ENCODE measurements at regions not wholly inside any gene's neighbourhood (a gene's known extent, or its start where the extent isn't known, plus 50 kb on each side); places are given as distances from the start of the nearest gene placed in this dataset.

GRCh38 chr3:127495821-127496655, 94.5 kb downstream of the TPRA1 start:
- H3K4me3 ChIP-seq (ENCODE audit: low read length) = no peak overlapping the region
- Mint-ChIP-seq H3K36me3 (ENCODE audit: low read depth) (peaks cover 3% of the 10 kb centered on the region), H3K4me1 (no peaks in the 10 kb centered on the region), H3K9me3 (peaks cover 22% of the 10 kb centered on the region), H3K4me3 (no peak overlapping the region), H3K27me3 (ENCODE audit: insufficient read depth) (peaks cover 3% of the 10 kb centered on the region), H3K27ac (no peak overlapping the region)
- no peaks in the 10 kb centered on the region for H3K27me3 ChIP-seq (ENCODE audit: control insufficient read depth, insufficient read depth, low read length, poor library complexity, severe bottlenecking)
- peak; percentile 14 for DNase-seq
- no peaks in the 10 kb centered on the region for H3K4me1 ChIP-seq (ENCODE audit: control insufficient read depth, insufficient read depth, low read length)
- TF ChIP-seq CTCF (conservative IDR thresholded peaks at IDR 0.05) = no peak
- no peak overlapping the region for H3K27ac ChIP-seq (ENCODE audit: low read depth, low read length)
- peaks cover 14% of the 10 kb centered on the region for H3K9me3 ChIP-seq (ENCODE audit: control insufficient read depth, low read length)
- H3K36me3 ChIP-seq (ENCODE audit: control insufficient read depth, insufficient read depth, low read length) = no peaks in the 10 kb centered on the region
- H3K9ac ChIP-seq (ENCODE audit: extremely low read depth, low read length, poor library complexity, severe bottlenecking) = no peak overlapping the region
- 80 to 100% methylated on average over 2 of the region's 2 CpGs for WGBS, 2 experiments (ENCODE audit: insufficient coverage in 1 of 2, insufficient read length in 1 of 2)

- peaks cover 3% of the 10 kb centered on the region for H3K27me3 Mint-ChIP-seq (ENCODE audit: insufficient read depth)
- H3K9ac ChIP-seq (ENCODE audit: extremely low read depth, low read length, poor library complexity, severe bottlenecking) = no peak overlapping the region
- H3K4me1 ChIP-seq (ENCODE audit: control insufficient read depth, insufficient read depth, low read length) = no peaks in the 10 kb centered on the region
- no peak overlapping the region for H3K27ac ChIP-seq (ENCODE audit: low read depth, low read length)
- no peaks in the 10 kb centered on the region for H3K27me3 ChIP-seq (ENCODE audit: control insufficient read depth, insufficient read depth, low read length, poor library complexity, severe bottlenecking)
- peak; percentile 41 for DNase-seq
- H3K36me3 ChIP-seq (ENCODE audit: control insufficient read depth, insufficient read depth, low read length) = no peaks in the 10 kb centered on the region
- 86 to 97% methylated on average over 3 to 4 of the region's 4 CpGs for WGBS, 2 experiments (ENCODE audit: insufficient coverage in 1 of 2, insufficient read length in 1 of 2)
- H3K4me1 Mint-ChIP-seq = no peaks in the 10 kb centered on the region
- no peak overlapping the region for H3K27ac Mint-ChIP-seq
- H3K4me3 ChIP-seq (ENCODE audit: low read length) = no peak overlapping the region
- H3K9me3 ChIP-seq (ENCODE audit: control insufficient read depth, low read length) = no peaks in the 10 kb centered on the region
- H3K36me3 Mint-ChIP-seq (ENCODE audit: low read depth) = no peaks in the 10 kb centered on the region
- H3K9me3 Mint-ChIP-seq = peaks cover 7% of the 10 kb centered on the region
- H3K4me3 Mint-ChIP-seq = no peak overlapping the region
- no peak for TF ChIP-seq CTCF (conservative IDR thresholded peaks at IDR 0.05)
Observed at GRCh38 chr3:127493924-127494646, 96.4 kb downstream of the TPRA1 start.

GRCh38 chr3:127492426-127492825, 98.1 kb downstream of the TPRA1 start:
- Histone ChIP-seq H3K4me3 (ENCODE audit: low read length) (no peak overlapping the region), H3K9ac (ENCODE audit: extremely low read depth, low read length, poor library complexity, severe bottlenecking) (no peak overlapping the region), H3K4me1 (ENCODE audit: control insufficient read depth, insufficient read depth, low read length) (no peaks in the 10 kb centered on the region), H3K27me3 (ENCODE audit: control insufficient read depth, insufficient read depth, low read length, poor library complexity, severe bottlenecking) (no peaks in the 10 kb centered on the region), H3K9me3 (ENCODE audit: control insufficient read depth, low read length) (no peaks in the 10 kb centered on the region), H3K36me3 (ENCODE audit: control insufficient read depth, insufficient read depth, low read length) (no peaks in the 10 kb centered on the region), H3K27ac (ENCODE audit: low read depth, low read length) (no peak overlapping the region)
- 89 to 90% methylated on average over 2 of the region's 2 CpGs for WGBS, 2 experiments (ENCODE audit: insufficient coverage in 1 of 2, insufficient read length in 1 of 2)
- Mint-ChIP-seq H3K9me3 (peaks cover 7% of the 10 kb centered on the region), H3K27me3 (ENCODE audit: insufficient read depth) (peaks cover 1% of the 10 kb centered on the region), H3K36me3 (ENCODE audit: low read depth) (no peaks in the 10 kb centered on the region), H3K4me3 (no peak overlapping the region), H3K4me1 (no peaks in the 10 kb centered on the region), H3K27ac (no peak overlapping the region)
- peak; percentile 7 for DNase-seq
- no peak for TF ChIP-seq CTCF (conservative IDR thresholded peaks at IDR 0.05)
